SH-SY5Y (cell line): ENCODE measurements at regions not wholly inside any gene's neighbourhood (a gene's known extent, or its start where the extent isn't known, plus 50 kb on each side); places are given as distances from the start of the nearest gene placed in this dataset.

ENCODE experiments used
- GATA2 ChIP-seq: IDR thresholded peaks from 2 replicates; pipeline ENCODE4 v1.6.1; 2011; ENCODE audit warnings: mild to moderate bottlenecking, low read depth, low read length
- GATA3 ChIP-seq: IDR thresholded peaks from 2 replicates; pipeline ENCODE4 v1.6.1; 2011; ENCODE audit warnings: low read depth, mild to moderate bottlenecking, low read length, moderate library complexity

DNA sequence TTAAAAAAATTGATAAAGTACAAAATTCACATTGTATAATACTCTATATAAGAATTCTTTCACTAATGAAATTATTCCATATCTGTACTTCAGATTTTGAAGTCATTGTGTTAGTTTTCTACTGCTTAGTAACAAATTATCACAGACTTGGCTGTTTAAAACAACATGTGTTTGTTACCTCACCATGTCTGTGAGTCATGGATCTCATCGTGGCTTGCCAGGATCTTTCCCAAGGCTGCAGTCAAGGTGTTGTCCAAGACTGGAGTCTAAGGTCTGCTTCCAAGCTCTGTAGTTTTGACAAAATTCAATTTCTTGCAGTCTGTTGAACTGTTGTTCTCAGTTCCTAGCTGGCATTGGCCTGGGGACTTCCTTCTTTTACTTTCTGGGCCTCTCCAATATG is 1286.9 kb downstream of the ADGRL3 start:
- no peak for TF ChIP-seq GATA2
- no peak for TF ChIP-seq GATA3
